Uterus (tissue), 2 donors: ENCODE measurements at regions not wholly inside any gene's neighbourhood (a gene's known extent, or its start where the extent isn't known, plus 50 kb on each side); places are given as distances from the start of the nearest gene placed in this dataset.

Experiments used
- CTCF ChIP-seq, 4 experiments: fragments of 200-600 bp in 2 of 4; fragments of 450-650 bp in 2 of 4; sonication (generic) in 2 of 4; IDR thresholded peaks; one replicate each; pipeline ENCODE4 v1.5.1; 2016 to 2019; ENCODE audit warnings: antibody characterized with exemption in 4 of 4, mild to moderate bottlenecking in 2 of 4, moderate library complexity in 1 of 4
- POLR2A ChIP-seq, 2 donors: fragments of 450-650 bp; IDR thresholded peaks; one replicate each; pipeline ENCODE4 v1.6.1; 2016; ENCODE audit warnings: antibody characterized with exemption in 2 of 2, mild to moderate bottlenecking in 1 of 2, moderate library complexity in 1 of 2

- no peak for TF ChIP-seq CTCF (IDR thresholded peaks at IDR 0.05)
- no peak for TF ChIP-seq POLR2A (IDR thresholded peaks at IDR 0.05)
These were observed 643.1 kb downstream of the MECOM start for GRCh38 chr3:169020371-169020770.
